Liver (tissue), 3 donors: ENCODE measurements at regions not wholly inside any gene's neighbourhood (a gene's known extent, or its start where the extent isn't known, plus 50 kb on each side); places are given as distances from the start of the nearest gene placed in this dataset.

ENCODE experiments used
- ATF3 ChIP-seq: IDR thresholded peaks from 2 replicates; pipeline ENCODE4 v1.6.1; 2016; ENCODE audit warnings: antibody characterized with exemption
- CTCF ChIP-seq: fragments of 150-350 bp; IDR thresholded peaks from 2 replicates; pipeline ENCODE4 v1.5.1; 2017; ENCODE audit warnings: improper control_type of control experiment, low read depth, low read length; ENCODE audit not compliant: missing input control
- EGR1 ChIP-seq, 2 donors: IDR thresholded peaks; 2 replicates each; pipeline ENCODE4 v1.6.1; 2016 to 2018; ENCODE audit warnings: antibody characterized with exemption in 2 of 2, low read depth in 2 of 2
- JUND ChIP-seq, 2 donors: IDR thresholded peaks; 2 replicates each; pipeline ENCODE4 v1.6.1; 2016; ENCODE audit warnings: antibody characterized with exemption in 2 of 2
- MAX ChIP-seq: IDR thresholded peaks from 2 replicates; pipeline ENCODE4 v1.6.1; 2016; ENCODE audit warnings: antibody characterized with exemption
- RAD21 ChIP-seq, 2 donors: IDR thresholded peaks; 2 replicates each; pipeline ENCODE4 v1.6.1; 2016; ENCODE audit warnings: antibody characterized with exemption in 2 of 2, mild to moderate bottlenecking in 2 of 2
- REST ChIP-seq: IDR thresholded peaks from 2 replicates; pipeline ENCODE4 v1.6.1; 2016; ENCODE audit warnings: antibody characterized with exemption, mild to moderate bottlenecking
- TAF1 ChIP-seq: conservative IDR thresholded peaks from 2 replicates; pipeline ENCODE4 v1.6.1; 2016; ENCODE audit warnings: antibody characterized with exemption, mild to moderate bottlenecking
- ZBTB33 ChIP-seq: IDR thresholded peaks from 2 replicates; pipeline ENCODE4 v1.6.1; 2016; ENCODE audit warnings: antibody characterized with exemption
- donor health status: healthy.
- donor health status: healthy.

GRCh38 chr12:77362509-77363210, 297.3 kb upstream of the E2F7 start:
- TF ChIP-seq CTCF (no peak), JUND (IDR thresholded peaks at IDR 0.05) (no peak), RAD21 (IDR thresholded peaks at IDR 0.05) (no peak), REST (no peak), ATF3 (no peak), TAF1 (no peak), EGR1 (IDR thresholded peaks at IDR 0.05; ENCODE audit: low read depth in 2 of 2) (no peak), MAX (no peak), ZBTB33 (no peak)
